ENCODE measurements at regions not wholly inside any gene's neighbourhood (a gene's known extent, or its start where the extent isn't known, plus 50 kb on each side); places are given as distances from the start of the nearest gene placed in this dataset.

DNA sequence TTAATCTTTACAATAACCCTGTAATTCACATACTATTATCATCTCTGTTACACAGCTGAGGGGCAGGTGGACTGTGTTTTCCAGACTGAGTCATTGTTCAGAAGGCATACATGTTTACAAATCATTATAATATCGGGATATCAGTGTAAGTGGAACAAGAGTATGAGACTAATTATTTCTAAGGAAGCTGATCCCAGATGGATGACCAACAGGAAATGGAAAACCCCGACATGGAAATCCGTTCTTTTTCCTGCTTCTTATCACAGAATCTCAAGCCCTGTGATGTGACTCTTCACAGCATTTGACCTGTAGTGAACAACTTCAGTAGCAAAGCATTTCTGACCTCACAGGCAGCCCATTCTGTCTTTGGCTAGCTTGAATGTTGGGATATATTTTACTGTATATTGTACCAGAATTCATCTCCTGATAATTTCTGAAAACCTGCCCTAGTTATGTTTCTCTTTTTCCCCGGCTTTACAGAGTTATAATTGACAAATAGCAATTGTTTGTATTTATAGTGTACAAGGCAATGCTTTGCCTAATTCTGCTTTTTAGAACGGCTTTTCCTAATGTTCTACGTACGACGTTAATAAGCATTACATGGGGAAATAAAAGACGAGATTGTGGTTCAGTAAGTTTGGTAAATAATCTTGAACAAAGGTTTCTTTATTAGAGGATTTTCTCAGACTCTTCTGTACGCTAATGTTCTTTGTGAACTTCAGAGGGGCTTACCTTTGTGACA lies 78.6 kb upstream of the SYPL1 start:
- TF ChIP-seq CEBPB (IDR thresholded peaks at IDR 0.05), result no peak
- no peak for TF ChIP-seq TAF1 (IDR thresholded peaks at IDR 0.05; ENCODE audit: low read depth)
- TF ChIP-seq, protein P1, sequence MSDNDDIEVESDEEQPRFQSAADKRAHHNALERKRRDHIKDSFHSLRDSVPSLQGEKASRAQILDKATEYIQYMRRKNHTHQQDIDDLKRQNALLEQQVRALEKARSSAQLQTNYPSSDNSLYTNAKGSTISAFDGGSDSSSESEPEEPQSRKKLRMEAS (IDR thresholded peaks at IDR 0.05), result no peak

All from Ishikawa (cell line).